HG02885 (cell line): ENCODE measurements at regions not wholly inside any gene's neighbourhood (a gene's known extent, or its start where the extent isn't known, plus 50 kb on each side); places are given as distances from the start of the nearest gene placed in this dataset.
"Not testable (repeated sequence)": the region's sequence is repeated elsewhere in the genome, so short reads cannot be mapped to it uniquely, and the experiment has no call there.

Source experiments
- ATAC-seq: cut with Tn5 transposase; IDR thresholded peaks from one replicate; pipeline ENCODE4 v1.9.1; 2021; ENCODE audit warnings: mild to moderate bottlenecking; ENCODE audit not compliant: unreplicated experiment, poor library complexity

DNA sequence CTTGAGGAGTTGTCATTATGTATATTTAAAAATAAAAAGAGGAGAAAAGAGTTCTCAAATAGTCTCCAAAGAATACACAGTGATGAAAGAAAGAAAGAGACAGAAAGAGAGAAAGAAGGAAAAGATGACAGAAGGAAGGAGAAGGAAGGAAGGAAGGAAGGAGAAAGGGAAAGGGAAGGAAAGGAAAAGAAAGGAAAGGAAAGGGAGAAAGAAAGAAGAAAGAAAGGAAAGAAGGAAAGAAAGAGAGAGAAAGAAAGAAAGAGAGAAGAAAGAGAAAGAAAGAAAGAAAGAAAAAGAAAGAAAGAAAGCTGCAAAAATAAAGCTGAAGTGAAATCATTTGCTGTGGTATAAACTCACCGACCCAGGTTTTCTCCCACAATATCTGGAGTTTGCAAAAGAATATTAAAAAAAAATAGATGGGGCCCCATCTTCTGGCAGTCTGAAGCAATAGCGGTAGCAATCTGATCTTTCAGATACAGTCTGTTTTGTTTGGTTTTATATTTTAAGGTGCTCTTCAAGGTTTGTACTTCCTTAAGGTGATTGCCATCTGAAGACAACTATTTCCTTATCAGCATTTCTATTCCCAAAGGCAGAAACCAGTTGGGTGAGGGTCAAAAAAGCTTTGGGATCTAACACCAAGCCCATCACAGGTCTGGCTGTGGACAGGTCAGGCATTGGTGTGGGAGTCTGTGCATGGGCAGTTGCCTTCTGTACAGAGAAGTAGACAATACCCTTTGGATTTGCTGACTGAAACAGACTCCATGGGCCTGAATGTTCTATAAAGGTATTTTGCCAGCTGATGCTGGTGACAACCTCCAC is 160.4 kb downstream of the CPEB2 start:
- ATAC-seq: peak; percentile 87

- ATAC-seq: no peak
Observed at GRCh38 chr4:15163284-15163645, 161.0 kb downstream of the CPEB2 start.

DNA sequence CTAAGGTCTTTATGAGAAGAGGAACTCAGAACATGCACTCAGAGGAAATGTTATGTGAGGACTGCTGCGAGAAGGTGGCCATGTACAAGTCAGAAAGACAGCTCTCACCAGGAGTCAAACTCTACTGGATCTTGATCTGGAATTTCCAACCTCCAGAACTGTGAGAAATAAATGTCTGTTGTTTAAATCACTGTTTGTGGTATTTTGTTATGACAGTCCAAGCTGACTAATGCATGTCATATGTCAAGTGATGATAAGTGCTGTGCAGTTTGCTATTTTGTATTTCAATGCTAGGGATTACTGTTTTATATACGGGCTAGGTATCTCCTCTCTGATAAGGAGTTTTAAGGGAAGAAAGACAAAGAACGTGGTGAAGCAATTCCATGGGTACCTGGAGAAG is 162.3 kb downstream of the CPEB2 start:
- no peak for ATAC-seq

DNA sequence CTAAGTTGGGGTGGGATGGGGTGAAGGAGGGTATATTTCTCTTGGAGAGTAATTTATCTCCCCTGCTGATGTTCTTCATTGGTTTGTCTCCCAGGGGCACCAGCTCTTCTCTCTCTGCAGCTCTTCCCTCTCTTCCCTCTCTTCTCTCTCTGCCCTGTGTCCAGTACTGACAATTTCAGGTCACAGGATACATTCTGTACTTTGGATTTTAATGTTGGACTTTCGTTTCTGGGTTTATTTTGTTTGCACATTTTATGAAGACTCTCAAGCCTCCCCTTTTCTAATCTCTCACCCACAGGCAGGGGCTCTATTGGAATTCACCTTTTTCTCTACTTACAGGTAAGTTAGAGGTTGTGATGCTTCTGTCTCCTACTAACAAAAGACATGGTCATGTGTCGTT is 165.5 kb downstream of the CPEB2 start:
- ATAC-seq: no peak

DNA sequence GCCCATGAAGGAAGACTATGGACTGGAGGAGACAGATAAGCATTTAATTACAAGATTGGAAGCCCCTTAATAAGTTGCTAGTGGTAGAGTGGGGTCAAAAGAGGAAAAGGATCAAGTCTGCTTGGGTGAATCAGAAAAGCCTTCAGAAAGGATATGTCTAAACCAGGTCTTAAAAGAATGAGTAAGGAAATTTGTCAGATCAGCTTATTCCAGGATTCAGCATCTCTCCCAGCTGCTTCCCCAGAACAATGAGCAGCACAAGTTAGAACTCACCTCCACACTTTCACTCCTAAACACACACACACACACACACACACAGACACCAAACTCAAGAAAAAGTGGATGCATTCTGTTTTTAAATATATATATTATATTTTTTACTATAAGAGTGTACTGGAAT is 166.5 kb downstream of the CPEB2 start:
- no peak for ATAC-seq

GRCh38 chr4:15171725-15172124 is 169.4 kb downstream of the CPEB2 start:
- ATAC-seq: no peak

DNA sequence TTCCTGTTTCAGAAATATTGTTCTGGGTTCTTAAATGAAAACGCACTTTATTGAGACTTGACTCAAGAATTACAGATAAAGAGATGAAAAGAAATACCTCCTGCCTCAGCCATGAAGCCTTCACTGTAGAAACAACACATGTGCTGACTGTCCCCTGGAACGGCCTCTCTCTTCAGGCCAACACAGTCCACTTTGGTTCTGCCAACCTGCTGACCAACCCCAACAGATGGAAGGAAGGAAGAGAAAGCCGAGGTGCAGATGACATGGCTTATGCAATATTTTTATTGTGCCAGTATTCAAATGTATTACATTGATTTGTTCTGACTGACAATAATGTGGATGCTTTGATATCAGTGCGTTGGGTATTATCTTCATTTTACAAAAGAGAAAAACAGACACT is 171.0 kb downstream of the CPEB2 start:
- no peak for ATAC-seq

DNA sequence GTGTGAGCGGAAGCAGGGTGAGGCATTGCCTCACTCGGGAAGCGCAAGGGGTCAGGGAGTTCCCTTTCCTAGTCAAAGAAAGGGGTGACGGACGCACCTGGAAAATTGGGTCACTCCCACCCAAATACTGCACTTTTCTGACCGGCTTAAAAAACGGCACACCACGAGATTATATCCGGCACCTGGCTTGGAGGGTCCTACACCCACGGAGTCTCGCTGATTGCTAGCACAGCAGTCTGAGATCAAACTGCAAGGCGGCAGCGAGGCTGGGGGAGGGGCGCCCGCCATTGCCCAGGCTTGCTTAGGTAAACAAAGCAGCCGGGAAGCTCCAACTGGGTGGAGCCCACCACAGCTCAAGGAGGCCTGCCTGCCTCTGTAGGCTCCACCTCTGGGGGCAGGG is 171.9 kb downstream of the CPEB2 start:
- not testable (repeated sequence) for ATAC-seq

- ATAC-seq: not testable (repeated sequence)
Observed at GRCh38 chr4:15179842-15180241, 177.6 kb downstream of the CPEB2 start.

- ATAC-seq: peak; percentile 64
Observed at GRCh38 chr4:15182600-15183220, 180.4 kb downstream of the CPEB2 start.

DNA sequence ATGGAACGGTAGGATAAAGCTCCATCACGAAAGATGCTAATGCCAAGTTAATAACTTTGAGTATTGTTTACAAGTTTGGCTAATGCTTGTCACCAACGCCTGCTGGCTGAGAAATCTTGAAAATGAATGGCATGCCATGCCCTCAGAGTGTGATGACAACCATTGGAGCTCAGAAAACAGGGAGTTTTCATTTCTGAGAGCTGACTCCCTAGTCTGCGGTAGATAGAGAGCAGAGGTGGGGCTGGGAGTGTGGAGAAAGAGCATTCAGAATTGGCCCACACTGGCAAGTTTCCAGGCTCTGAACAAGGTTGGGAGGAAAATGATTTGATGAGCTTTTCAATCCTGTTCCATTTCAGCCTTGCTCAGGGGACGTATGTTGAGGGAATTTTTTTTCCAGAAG is 183.9 kb downstream of the CPEB2 start:
- ATAC-seq: no peak

- no peak for ATAC-seq
Observed at GRCh38 chr4:15186806-15187205, 184.5 kb downstream of the CPEB2 start.

GRCh38 chr4:15188605-15189539 is 186.6 kb downstream of the CPEB2 start:
- ATAC-seq: peak; percentile 85

DNA sequence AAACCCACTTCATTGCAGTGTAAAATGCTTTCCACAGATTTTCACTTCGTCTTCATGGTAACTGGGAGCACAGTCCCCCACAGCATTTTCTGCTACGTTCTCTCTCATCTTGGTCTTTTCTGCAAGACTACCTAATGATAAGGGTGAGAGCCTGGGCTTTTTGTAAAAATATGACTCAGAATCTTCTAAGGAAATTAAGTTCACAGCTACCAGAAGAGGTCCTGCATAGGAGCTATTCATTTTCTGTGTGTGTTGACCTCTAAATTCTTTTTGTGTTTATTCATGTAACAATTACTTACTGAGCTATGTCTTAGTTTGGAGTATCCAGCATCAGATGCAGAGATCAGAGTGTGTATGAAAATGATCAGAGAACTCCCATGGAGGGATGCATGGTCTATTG is 192.2 kb downstream of the CPEB2 start:
- ATAC-seq: no peak

- no peak for ATAC-seq
Observed at GRCh38 chr4:15197005-15197404, 194.7 kb downstream of the CPEB2 start.

DNA sequence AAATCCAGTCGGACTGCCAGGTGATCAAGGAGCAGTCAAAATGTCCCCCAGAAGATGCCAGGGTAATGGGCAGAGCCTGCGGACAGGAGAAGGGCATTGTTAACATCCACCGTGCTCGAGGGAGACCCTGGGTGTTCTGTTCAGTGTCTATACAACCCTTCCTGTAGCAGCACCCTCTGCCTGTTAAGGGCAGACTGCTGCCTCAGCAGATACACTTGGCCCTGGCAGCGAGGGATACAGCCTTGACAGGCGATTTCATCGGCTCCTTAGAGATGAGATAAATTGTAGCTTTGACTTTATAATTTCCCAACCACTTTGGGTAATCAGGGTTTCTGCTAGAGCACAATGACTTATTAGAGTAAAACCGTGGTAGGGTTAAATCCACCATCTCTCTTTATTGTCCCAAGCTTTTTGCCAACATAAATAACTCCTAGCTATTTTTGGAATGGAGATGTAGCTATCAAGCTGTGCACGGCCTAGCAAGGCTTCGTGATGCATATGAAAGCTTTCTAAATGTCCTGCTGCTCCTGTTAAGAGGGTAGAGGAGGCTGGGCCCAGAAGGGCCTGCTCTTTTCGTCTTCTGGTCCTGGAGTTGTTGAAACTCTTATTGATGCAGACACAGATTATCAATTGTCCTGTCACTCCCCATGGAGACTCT is 195.9 kb downstream of the CPEB2 start:
- ATAC-seq: no peak

DNA sequence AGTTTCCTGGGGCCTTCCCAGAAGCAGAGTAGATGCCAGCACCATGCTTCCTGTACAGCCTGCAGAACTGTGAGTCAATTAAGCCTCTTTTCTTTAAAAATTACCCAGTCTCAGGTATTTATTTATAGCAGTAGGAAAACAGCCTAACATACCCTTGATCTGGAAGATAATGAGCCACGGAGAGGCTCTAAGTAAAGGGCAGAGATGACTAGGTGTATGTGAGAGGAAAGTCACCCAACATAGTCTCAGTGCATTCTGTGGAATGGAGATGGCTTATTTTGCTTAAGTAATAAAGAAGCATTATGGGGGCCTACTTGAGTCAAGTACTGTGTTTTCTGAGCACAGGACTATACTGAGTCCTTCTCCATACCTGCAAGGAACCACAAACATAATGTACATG is 199.5 kb downstream of the CPEB2 start:
- no peak for ATAC-seq

- ATAC-seq: no peak
Observed at GRCh38 chr4:15202481-15202880, 200.2 kb downstream of the CPEB2 start.

GRCh38 chr4:15206526-15206925 is 204.2 kb downstream of the CPEB2 start:
- ATAC-seq: not testable (repeated sequence)

- no peak for ATAC-seq
Observed at GRCh38 chr4:15213302-15213970, 211.2 kb downstream of the CPEB2 start.
